A549 (cell line): ENCODE measurements at regions not wholly inside any gene's neighbourhood (a gene's known extent, or its start where the extent isn't known, plus 50 kb on each side); places are given as distances from the start of the nearest gene placed in this dataset.

Experiments
- ATAC-seq, 2 experiments: fragments of 200-7000 bp in 1 of 2; fragments of >200 bp in 1 of 2; cut with Nextera tagmentation in 1 of 2; cut with Tn5 transposase in 1 of 2; 3 replicates each; pipeline versions ENCODE4 v1.8.0 to v1.9.1; 2018 to 2020; ENCODE audit warnings: mild to moderate bottlenecking in 1 of 2, moderate library complexity in 1 of 2
- CTCF ChIA-PET: fragments of 300-600 bp; sonication (Branson Sonifier 250); formaldehyde crosslinking; extraction: SDS; loops from one replicate; lab custom pipeline; 2021; ENCODE audit warnings: antibody characterized with exemption, inconsistent platforms; lab: Yijun Ruan, JAX
- POLR2A ChIA-PET: fragments of 350-600 bp; formaldehyde crosslinking; extraction: SDS; loops from one replicate; lab custom pipeline; 2021; ENCODE audit warnings: antibody characterized with exemption, inconsistent platforms; lab: Yijun Ruan, JAX
- DNase-seq, 2 experiments: peaks; one replicate each; pipeline versions ENCODE4 v3.0.0 to v3.0.0-alpha.2; 2011 to 2016; ENCODE audit warnings: low read depth in 1 of 2, low spot score in 1 of 2
- FAIRE-seq: peaks from 2 replicates; lab custom pipeline; 2011; peaks lifted over from hg19 to GRCh38; lab: Jason Lieb, UNC
- H3K27ac ChIP-seq, 2 experiments: fragments of >200 bp; sonication (Bioruptor Twin); formaldehyde crosslinking; 3 replicates each; pipeline ENCODE4 v1.5.1; 2016 to 2017
- H3K4me1 ChIP-seq: fragments of >200 bp; sonication (Bioruptor Twin); formaldehyde crosslinking; 3 replicates; pipeline ENCODE4 v1.6.1; 2016
- H3K4me2 ChIP-seq: fragments of >200 bp; sonication (Bioruptor Twin); formaldehyde crosslinking; 3 replicates; pipeline ENCODE4 v1.6.1; 2016
- H3K4me3 ChIP-seq: fragments of >200 bp; sonication (Bioruptor Twin); formaldehyde crosslinking; 3 replicates; pipeline ENCODE4 v1.5.1; 2016
- H3K9me3 ChIP-seq: fragments of >200 bp; sonication (Bioruptor Twin); formaldehyde crosslinking; 3 replicates; pipeline ENCODE4 v1.6.1; 2016
- BHLHE40 ChIP-seq: IDR thresholded peaks from 2 replicates; pipeline ENCODE4 v1.6.1; 2012; ENCODE audit warnings: low read depth, low read length, inconsistent platforms
- CBX2 ChIP-seq: fragments of 200-600 bp; sonication (generic); IDR thresholded peaks from 2 replicates; pipeline ENCODE4 v1.6.1; 2016; ENCODE audit warnings: low read depth, mild to moderate bottlenecking, borderline replicate concordance
- CTCF ChIP-seq: fragments of >200 bp; sonication (Bioruptor Twin); formaldehyde crosslinking; IDR thresholded peaks from 3 replicates; pipeline ENCODE4 v1.5.1; 2016
- EHF ChIP-seq: fragments of 250-450 bp; sonication (Bioruptor Pico); IDR thresholded peaks from 2 replicates; pipeline ENCODE4 v1.5.0; 2020; ENCODE audit warnings: mild to moderate bottlenecking
- EHMT2 ChIP-seq: fragments of 200-600 bp; sonication (generic); IDR thresholded peaks from 2 replicates; pipeline ENCODE4 v1.6.1; 2016; ENCODE audit warnings: antibody characterized with exemption, low read depth, mild to moderate bottlenecking, moderate library complexity
- EP300 ChIP-seq, 2 experiments: fragments of >200 bp; sonication (Bioruptor Twin); formaldehyde crosslinking; IDR thresholded peaks; 2 replicates in 1 of 2; 3 replicates in 1 of 2; pipeline ENCODE4 v1.6.1; 2016 to 2017
- FOSB ChIP-seq: fragments of 250-450 bp; sonication (Bioruptor Pico); IDR thresholded peaks from 2 replicates; pipeline ENCODE4 v1.5.0; 2020; ENCODE audit warnings: mild to moderate bottlenecking, moderate library complexity
- FOSL2 ChIP-seq, 2 experiments: fragments of 450-650 bp in 1 of 2; fragments of >200 bp in 1 of 2; sonication (Bioruptor Twin) in 1 of 2; formaldehyde crosslinking; IDR thresholded peaks; 2 replicates each; pipeline versions ENCODE4 v1.5.0 to v1.6.1; 2016 to 2020; ENCODE audit warnings: mild to moderate bottlenecking in 1 of 2, moderate library complexity in 1 of 2
- GATA3 ChIP-seq: IDR thresholded peaks from 2 replicates; pipeline ENCODE4 v1.6.1; 2012; ENCODE audit warnings: borderline replicate concordance
- HDAC2 ChIP-seq: fragments of 200-600 bp; sonication (generic); IDR thresholded peaks from 2 replicates; pipeline ENCODE4 v1.6.1; 2016
- HEYL ChIP-seq: fragments of 250-450 bp; sonication (Bioruptor Pico); IDR thresholded peaks from 2 replicates; pipeline ENCODE4 v1.8.0; 2021; ENCODE audit warnings: mild to moderate bottlenecking, moderate library complexity
- HOXA7 ChIP-seq: fragments of 250-450 bp; sonication (Bioruptor Pico); IDR thresholded peaks from 2 replicates; pipeline ENCODE4 v1.5.0; 2020; ENCODE audit warnings: mild to moderate bottlenecking, moderate library complexity
- JUN ChIP-seq, 2 experiments: fragments of >200 bp; sonication (Bioruptor Twin); formaldehyde crosslinking; IDR thresholded peaks; 2 replicates in 1 of 2; 3 replicates in 1 of 2; pipeline ENCODE4 v1.6.1; 2016 to 2017
- JUNB ChIP-seq: fragments of >200 bp; sonication (Bioruptor Twin); formaldehyde crosslinking; IDR thresholded peaks from 2 replicates; pipeline ENCODE4 v1.6.1; 2016
- KDM5A ChIP-seq: fragments of 200-600 bp; sonication (generic); IDR thresholded peaks from 2 replicates; pipeline ENCODE4 v1.6.1; 2016; ENCODE audit warnings: antibody characterized with exemption, mild to moderate bottlenecking
- MAFK ChIP-seq: fragments of 450-650 bp; IDR thresholded peaks from 2 replicates; pipeline ENCODE4 v1.6.1; 2014; ENCODE audit not compliant: partially characterized antibody
- MAX ChIP-seq: IDR thresholded peaks from 2 replicates; pipeline ENCODE4 v1.6.1; 2012
- MYC ChIP-seq: IDR thresholded peaks from 2 replicates; pipeline ENCODE4 v1.6.1; 2012; ENCODE audit warnings: mild to moderate bottlenecking, inconsistent platforms, low read length, improper control_type of control experiment, borderline replicate concordance
- NPAS2 ChIP-seq: fragments of 250-450 bp; sonication (Bioruptor Pico); IDR thresholded peaks from 2 replicates; pipeline ENCODE4 v1.8.0; 2022; ENCODE audit warnings: mild to moderate bottlenecking, moderate library complexity, borderline replicate concordance
- RFX5 ChIP-seq: fragments of 450-650 bp; IDR thresholded peaks from 2 replicates; pipeline ENCODE4 v1.7.1; 2014; ENCODE audit warnings: antibody characterized with exemption, mild to moderate bottlenecking, moderate library complexity
- RNF2 ChIP-seq: fragments of 200-600 bp; sonication (generic); IDR thresholded peaks from 2 replicates; pipeline ENCODE4 v1.6.1; 2016; ENCODE audit warnings: low read depth, mild to moderate bottlenecking, antibody characterized with exemption, moderate library complexity, borderline replicate concordance
- SMC3 ChIP-seq: fragments of >200 bp; sonication (Bioruptor Twin); formaldehyde crosslinking; IDR thresholded peaks from 3 replicates; pipeline ENCODE4 v1.6.1; 2018; ENCODE audit warnings: inconsistent platforms
- SREBF2 ChIP-seq: fragments of 450-650 bp; IDR thresholded peaks from 2 replicates; pipeline ENCODE4 v1.6.1; 2014; ENCODE audit warnings: mild to moderate bottlenecking, moderate library complexity
- TP53 ChIP-seq: fragments of 250-450 bp; sonication (Bioruptor Pico); IDR thresholded peaks from 2 replicates; pipeline ENCODE4 v1.5.0; 2021; ENCODE audit warnings: mild to moderate bottlenecking, moderate library complexity
- USF2 ChIP-seq: fragments of 450-650 bp; IDR thresholded peaks from 2 replicates; pipeline ENCODE4 v1.6.1; 2014; ENCODE audit warnings: antibody characterized with exemption
- ZFP36 ChIP-seq: fragments of 450-650 bp; IDR thresholded peaks from 2 replicates; pipeline ENCODE4 v1.6.1; 2014; ENCODE audit warnings: borderline replicate concordance; ENCODE audit not compliant: partially characterized antibody
- ZNF302 ChIP-seq: fragments of 250-450 bp; sonication (Bioruptor Pico); IDR thresholded peaks from 2 replicates; pipeline ENCODE4 v1.9.0; 2021; ENCODE audit warnings: inconsistent platforms, mild to moderate bottlenecking, moderate library complexity
- ZSCAN20 ChIP-seq: fragments of 250-450 bp; sonication (Bioruptor Pico); IDR thresholded peaks from 2 replicates; pipeline ENCODE4 v1.8.0; 2022; ENCODE audit warnings: mild to moderate bottlenecking, moderate library complexity
- WGBS: methylation state at CpG from one replicate; pipeline ENCODE4 v1.1.6; 2017; ENCODE audit errors: missing lambda C conversion rate; 5-methylcytosine and 5-hydroxymethylcytosine counted together

GRCh38 chr16:24478401-24478800 is 61.0 kb upstream of the RBBP6 start:
- no peak overlapping the region for H3K4me2 ChIP-seq
- ChIA-PET CTCF (interaction anchor here (0.7 kb wide), 1 partner anchor 13 kb away, joined by 3 read pairs; no protein-coding TSS in a partner anchor), POLR2A (no interaction called here)
- WGBS = 41% methylated on average over 7 of the region's 7 CpGs
- no peaks in the 10 kb centered on the region for H3K4me1 ChIP-seq
- H3K4me3 ChIP-seq = no peak overlapping the region
- DNase-seq (no peak), FAIRE-seq (no peak), ATAC-seq (no peak)
- H3K9me3 ChIP-seq = peaks cover 18% of the 10 kb centered on the region; the same call in 2 of the 3 replicates
- TF ChIP-seq ZFP36 (no peak), HDAC2 (no peak), FOSL2 (IDR thresholded peaks at IDR 0.05) (no peak), FOSL2 (CRISPR knock-in tag; IDR thresholded peaks at IDR 0.05) (no peak), CBX2 (no peak), EHMT2 (no peak), SMC3 (no peak), ZNF302 (no peak), RFX5 (no peak), EHF (CRISPR knock-in tag) (no peak), MAX (no peak), HEYL (CRISPR knock-in tag) (no peak), SREBF2 (no peak), ZSCAN20 (no peak), HOXA7 (CRISPR knock-in tag) (no peak), MYC (no peak), CTCF (no peak), FOSB (no peak), TP53 (CRISPR knock-in tag) (no peak)
- no peak overlapping the region for H3K27ac ChIP-seq

- H3K9me3 ChIP-seq = peaks cover 6% of the 10 kb centered on the region; the same call in 2 of the 3 replicates
- CTCF ChIA-PET = interaction anchor here (3.1 kb wide), 1 partner anchor 22 kb away, joined by 12 read pairs; no protein-coding TSS in a partner anchor
- WGBS = 29% methylated on average over 4 of the region's 4 CpGs
- FAIRE-seq = no peak
- H3K27ac ChIP-seq = no peak overlapping the region
- no peak overlapping the region for H3K4me3 ChIP-seq
- TF ChIP-seq RFX5 (no peak), MAFK (no peak), RNF2 (no peak), USF2 (no peak), NPAS2 (no peak), SREBF2 (no peak), HDAC2 (no peak), EP300 (IDR thresholded peaks at IDR 0.05) (no peak), BHLHE40 (no peak), EHMT2 (no peak), GATA3 (no peak), JUNB (no peak), ZSCAN20 (no peak), SMC3 (no peak), KDM5A (no peak), FOSB (no peak), JUN (IDR thresholded peaks at IDR 0.05) (no peak)
- TF ChIP-seq, all 56 proteins: peak for 0
- POLR2A ChIA-PET = no interaction called here
- H3K4me1 ChIP-seq = no peaks in the 10 kb centered on the region
- DNase-seq (no peak), ATAC-seq (no peak)
- H3K4me2 ChIP-seq = no peak overlapping the region
Measured at GRCh38 chr16:24482681-24483202, 56.6 kb upstream of the RBBP6 start.
